ENCODE measurements at regions not wholly inside any gene's neighbourhood (a gene's known extent, or its start where the extent isn't known, plus 50 kb on each side); places are given as distances from the start of the nearest gene placed in this dataset.
A peak's percentile ranks its signal among the peaks of the same experiment; 100 is the strongest.

GRCh38 chr2:219961947-219962498, 334.6 kb downstream of the SLC4A3 start:
- peak; percentile 7 for DNase-seq

GRCh38 chr2:219962801-219963200, 335.4 kb downstream of the SLC4A3 start:
- DNase-seq, result no peak

- no peak for DNase-seq
Observed at GRCh38 chr2:219965287-219966194, 338.1 kb downstream of the SLC4A3 start.

- no peak for DNase-seq
Observed at GRCh38 chr2:219967247-219968245, 340.1 kb downstream of the SLC4A3 start.

GRCh38 chr2:219968685-219969345, 341.4 kb downstream of the SLC4A3 start:
- DNase-seq, result no peak

GRCh38 chr2:219969508-219969907, 342.1 kb downstream of the SLC4A3 start:
- DNase-seq, result no peak

GRCh38 chr2:219973136-219973535, 345.7 kb downstream of the SLC4A3 start:
- no peak for DNase-seq

- no peak for DNase-seq
Observed at GRCh38 chr2:219976871-219977270, 349.4 kb downstream of the SLC4A3 start.

- DNase-seq, result no peak
Observed at GRCh38 chr2:219980638-219981037, 353.2 kb downstream of the SLC4A3 start.

- DNase-seq, result no peak
Observed at GRCh38 chr2:219983836-219984235, 356.4 kb downstream of the SLC4A3 start.

- DNase-seq, result no peak
Observed at GRCh38 chr2:219985017-219985416, 357.6 kb downstream of the SLC4A3 start.

GRCh38 chr2:219987830-219988229, 360.4 kb downstream of the SLC4A3 start:
- DNase-seq, result no peak

- no peak for DNase-seq
Observed at GRCh38 chr2:219989744-219990143, 362.3 kb downstream of the SLC4A3 start.

- no peak for DNase-seq
Observed at GRCh38 chr2:219991116-219991515, 363.7 kb downstream of the SLC4A3 start.

- no peak for DNase-seq
Observed at GRCh38 chr2:219995399-219995798, 368.0 kb downstream of the SLC4A3 start.

- no peak for DNase-seq
Observed at GRCh38 chr2:219995991-219996765, 368.7 kb downstream of the SLC4A3 start.

GRCh38 chr2:219997341-219997851, 370.0 kb downstream of the SLC4A3 start:
- no peak for DNase-seq

GRCh38 chr2:219998107-219998506, 370.7 kb downstream of the SLC4A3 start:
- no peak for DNase-seq

GRCh38 chr2:219998714-219999227, 371.3 kb downstream of the SLC4A3 start:
- DNase-seq, result no peak

- DNase-seq, result no peak
Observed at GRCh38 chr2:220000080-220000479, 372.6 kb downstream of the SLC4A3 start.

GRCh38 chr2:220000586-220000985, 373.2 kb downstream of the SLC4A3 start:
- no peak for DNase-seq

All from NCI-H2107 (cell line).